GM12892 (cell line): ENCODE measurements at regions not wholly inside any gene's neighbourhood (a gene's known extent, or its start where the extent isn't known, plus 50 kb on each side); places are given as distances from the start of the nearest gene placed in this dataset.

Experiments
- POLR2AphosphoS5 ChIP-seq: IDR thresholded peaks from 2 replicates; pipeline ENCODE4 v1.6.1; 2011; ENCODE audit warnings: low read depth, low read length, control low read depth
- TAF1 ChIP-seq: IDR thresholded peaks from 2 replicates; pipeline ENCODE4 v1.6.1; 2011; ENCODE audit warnings: low read depth, mild to moderate bottlenecking, control low read depth, low read length, borderline replicate concordance

- no peak for TF ChIP-seq TAF1
- no peak for TF ChIP-seq POLR2AphosphoS5
These were observed 372.2 kb upstream of the CDH11 start for GRCh38 chr16:65494080-65494479.
